Activated T-cell treated with anti-CD3 and anti-CD28 coated beads, Interleukin-2, amount 50 U/mL, for 72 hours (primary cell): ENCODE measurements at regions not wholly inside any gene's neighbourhood (a gene's known extent, or its start where the extent isn't known, plus 50 kb on each side); places are given as distances from the start of the nearest gene placed in this dataset.
A peak's percentile ranks its signal among the peaks of the same experiment; 100 is the strongest.

Experiments used
- ATAC-seq, 2 donors: fragments of 150-1000 bp; cut with Tn5 transposase; replicated peaks in 1 of 2; 2 replicates each; pipeline ENCODE4 v1.10.0; 2021; ENCODE audit warnings: moderate library complexity in 2 of 2, mild to moderate bottlenecking in 1 of 2
- DNase-seq, 2 donors: peaks; one replicate each; pipeline ENCODE4 v3.0.0; 2021 to 2022; ENCODE audit warnings: mixed read lengths in 1 of 2
- H3K27ac Mint-ChIP-seq: one replicate; pipeline ENCODE4 v1.8.0; 2022; ENCODE audit warnings: mild to moderate bottlenecking, moderate library complexity, mixed read lengths
- H3K27me3 Mint-ChIP-seq: one replicate; pipeline ENCODE4 v1.8.0; 2022; ENCODE audit warnings: low read depth, mixed read lengths
- H3K36me3 Mint-ChIP-seq, 2 donors: one replicate each; pipeline ENCODE4 v1.8.0; 2022; ENCODE audit warnings: mixed read lengths in 2 of 2, mild to moderate bottlenecking in 1 of 2; ENCODE audit not compliant: insufficient read depth in 2 of 2
- H3K4me1 Mint-ChIP-seq: one replicate; pipeline ENCODE4 v1.8.0; 2022; ENCODE audit warnings: low read depth, mixed read lengths
- H3K4me3 Mint-ChIP-seq, 2 donors: one replicate each; pipeline ENCODE4 v1.8.0; 2022; ENCODE audit warnings: mild to moderate bottlenecking in 2 of 2, mixed read lengths in 2 of 2, moderate library complexity in 2 of 2
- H3K9me3 Mint-ChIP-seq, 2 donors: one replicate each; pipeline ENCODE4 v1.8.0; 2022; ENCODE audit warnings: mixed read lengths in 2 of 2

GRCh38 chr4:81632581-81633299, 161.0 kb upstream of the RASGEF1B start:
- DNase-seq (no peak), ATAC-seq (no peak)
- Mint-ChIP-seq H3K4me1 (peaks cover 23% of the 10 kb centered on the region), H3K27ac (no peak overlapping the region), H3K4me3 (no peak overlapping the region), H3K36me3 (no peaks in the 10 kb centered on the region), H3K27me3 (no peaks in the 10 kb centered on the region), H3K9me3 (no peaks in the 10 kb centered on the region)

GRCh38 chr4:81631958-81632441, 160.3 kb upstream of the RASGEF1B start:
- no peak for ATAC-seq
- Mint-ChIP-seq H3K9me3 (no peaks in the 10 kb centered on the region), H3K27me3 (no peaks in the 10 kb centered on the region), H3K27ac (no peak overlapping the region), H3K4me3 (no peak overlapping the region), H3K4me1 (peaks cover 23% of the 10 kb centered on the region), H3K36me3 (no peaks in the 10 kb centered on the region)
- DNase-seq, result no peak

- H3K36me3 Mint-ChIP-seq, result no peaks in the 10 kb centered on the region
- H3K4me1 Mint-ChIP-seq, result peaks cover 23% of the 10 kb centered on the region
- H3K4me3 Mint-ChIP-seq, result no peak overlapping the region
- no peaks in the 10 kb centered on the region for H3K27me3 Mint-ChIP-seq
- DNase-seq (no peak), ATAC-seq (no peak)
- no peaks in the 10 kb centered on the region for H3K9me3 Mint-ChIP-seq
- no peak overlapping the region for H3K27ac Mint-ChIP-seq
These were observed 157.7 kb upstream of the RASGEF1B start for GRCh38 chr4:81629366-81629765.

GRCh38 chr4:81628489-81628888, 156.8 kb upstream of the RASGEF1B start:
- peaks cover 23% of the 10 kb centered on the region for H3K4me1 Mint-ChIP-seq
- H3K27me3 Mint-ChIP-seq, result no peaks in the 10 kb centered on the region
- peak in 1 of 2 donors; percentile 36 for ATAC-seq
- H3K9me3 Mint-ChIP-seq, result no peaks in the 10 kb centered on the region
- no peak overlapping the region for H3K27ac Mint-ChIP-seq
- no peak overlapping the region for H3K4me3 Mint-ChIP-seq
- H3K36me3 Mint-ChIP-seq, result no peaks in the 10 kb centered on the region
- DNase-seq, result no peak

GRCh38 chr4:81627590-81627989, 155.9 kb upstream of the RASGEF1B start:
- no peak overlapping the region for H3K4me3 Mint-ChIP-seq
- H3K9me3 Mint-ChIP-seq, result no peaks in the 10 kb centered on the region
- no peak overlapping the region for H3K27ac Mint-ChIP-seq

GRCh38 chr4:81626851-81627250, 155.1 kb upstream of the RASGEF1B start:
- ATAC-seq (no peak), DNase-seq (no peak)
- no peaks in the 10 kb centered on the region for H3K27me3 Mint-ChIP-seq
- no peaks in the 10 kb centered on the region for H3K9me3 Mint-ChIP-seq
- H3K27ac Mint-ChIP-seq, result no peak overlapping the region
- H3K4me1 Mint-ChIP-seq, result peaks cover 21% of the 10 kb centered on the region
- no peaks in the 10 kb centered on the region for H3K36me3 Mint-ChIP-seq
- no peak overlapping the region for H3K4me3 Mint-ChIP-seq

More at GRCh38 chr4:81627590-81627989, 155.9 kb upstream of the RASGEF1B start:
- no peaks in the 10 kb centered on the region for H3K36me3 Mint-ChIP-seq
- DNase-seq, result no peak
- ATAC-seq, result no peak
- peaks cover 23% of the 10 kb centered on the region for H3K4me1 Mint-ChIP-seq
- H3K27me3 Mint-ChIP-seq, result no peaks in the 10 kb centered on the region

GRCh38 chr4:81625422-81626417, 154.0 kb upstream of the RASGEF1B start:
- H3K4me3 Mint-ChIP-seq, result no peak overlapping the region
- ATAC-seq (no peak), DNase-seq (no peak)
- H3K27me3 Mint-ChIP-seq, result no peaks in the 10 kb centered on the region
- no peak overlapping the region for H3K27ac Mint-ChIP-seq
- no peaks in the 10 kb centered on the region for H3K9me3 Mint-ChIP-seq
- peaks cover 17% of the 10 kb centered on the region for H3K4me1 Mint-ChIP-seq
- no peaks in the 10 kb centered on the region for H3K36me3 Mint-ChIP-seq

- Mint-ChIP-seq H3K36me3 (no peaks in the 10 kb centered on the region), H3K27me3 (no peaks in the 10 kb centered on the region), H3K4me3 (no peak overlapping the region), H3K4me1 (peaks cover 5% of the 10 kb centered on the region), H3K9me3 (no peaks in the 10 kb centered on the region), H3K27ac (no peak overlapping the region)
- no peak for ATAC-seq
- DNase-seq, result no peak
These were observed 151.7 kb upstream of the RASGEF1B start for GRCh38 chr4:81623434-81623833.

GRCh38 chr4:81622474-81623184, 150.9 kb upstream of the RASGEF1B start:
- no peaks in the 10 kb centered on the region for H3K9me3 Mint-ChIP-seq
- no peak overlapping the region for H3K27ac Mint-ChIP-seq
- H3K4me3 Mint-ChIP-seq, result no peak overlapping the region
- DNase-seq, result no peak
- no peaks in the 10 kb centered on the region for H3K4me1 Mint-ChIP-seq
- H3K27me3 Mint-ChIP-seq, result no peaks in the 10 kb centered on the region
- no peak for ATAC-seq
- H3K36me3 Mint-ChIP-seq, result no peaks in the 10 kb centered on the region

- H3K4me3 Mint-ChIP-seq, result no peak overlapping the region
- H3K36me3 Mint-ChIP-seq, result no peaks in the 10 kb centered on the region
- ATAC-seq (no peak), DNase-seq (no peak)
- no peak overlapping the region for H3K27ac Mint-ChIP-seq
- no peaks in the 10 kb centered on the region for H3K4me1 Mint-ChIP-seq
- H3K9me3 Mint-ChIP-seq, result no peaks in the 10 kb centered on the region
- H3K27me3 Mint-ChIP-seq, result no peaks in the 10 kb centered on the region
These were observed 150.3 kb upstream of the RASGEF1B start for GRCh38 chr4:81622028-81622427.

- Mint-ChIP-seq H3K9me3 (no peaks in the 10 kb centered on the region), H3K36me3 (no peaks in the 10 kb centered on the region), H3K27me3 (no peaks in the 10 kb centered on the region), H3K4me3 (no peak overlapping the region), H3K4me1 (no peaks in the 10 kb centered on the region), H3K27ac (no peak overlapping the region)
- ATAC-seq, result no peak
- DNase-seq, result no peak
These were observed 149.8 kb upstream of the RASGEF1B start for GRCh38 chr4:81621490-81621889.

- Mint-ChIP-seq H3K36me3 (no peaks in the 10 kb centered on the region), H3K27ac (no peak overlapping the region), H3K9me3 (no peaks in the 10 kb centered on the region), H3K4me3 (no peak overlapping the region), H3K27me3 (no peaks in the 10 kb centered on the region), H3K4me1 (no peaks in the 10 kb centered on the region)
- no peak for DNase-seq
- no peak for ATAC-seq
These were observed 148.7 kb upstream of the RASGEF1B start for GRCh38 chr4:81620442-81620841.

- Mint-ChIP-seq H3K9me3 (no peaks in the 10 kb centered on the region), H3K4me1 (no peaks in the 10 kb centered on the region), H3K36me3 (no peaks in the 10 kb centered on the region), H3K27ac (no peak overlapping the region), H3K4me3 (no peak overlapping the region), H3K27me3 (no peaks in the 10 kb centered on the region)
- ATAC-seq (no peak), DNase-seq (no peak)
These were observed 145.8 kb upstream of the RASGEF1B start for GRCh38 chr4:81617545-81617944.
